EH (cell line): ENCODE measurements at regions not wholly inside any gene's neighbourhood (a gene's known extent, or its start where the extent isn't known, plus 50 kb on each side); places are given as distances from the start of the nearest gene placed in this dataset.
"Not testable (repeated sequence)": the region's sequence is repeated elsewhere in the genome, so short reads cannot be mapped to it uniquely, and the experiment has no call there.

Experiments
- DNase-seq: peaks from one replicate; pipeline ENCODE4 v3.0.0-alpha.2; 2015; ENCODE audit warnings: low read depth

GRCh38 chr9:22650946-22651345 is 204.3 kb downstream of the DMRTA1 start:
- DNase-seq: no peak

- DNase-seq: no peak
These were observed 208.2 kb downstream of the DMRTA1 start for GRCh38 chr9:22654833-22655232.

- DNase-seq: no peak
These were observed 211.1 kb downstream of the DMRTA1 start for GRCh38 chr9:22657713-22658112.

- DNase-seq: not testable (repeated sequence)
These were observed 211.9 kb downstream of the DMRTA1 start for GRCh38 chr9:22658484-22658883.

- no peak for DNase-seq
These were observed 235.9 kb downstream of the DMRTA1 start for GRCh38 chr9:22682536-22682935.

GRCh38 chr9:22682961-22683699 is 236.5 kb downstream of the DMRTA1 start:
- peak; percentile 79 for DNase-seq

GRCh38 chr9:22683700-22684075 is 237.1 kb downstream of the DMRTA1 start:
- peak; percentile 71 for DNase-seq

- no peak for DNase-seq
These were observed 246.5 kb downstream of the DMRTA1 start for GRCh38 chr9:22693156-22693555.

GRCh38 chr9:22700171-22700570 is 253.5 kb downstream of the DMRTA1 start:
- DNase-seq: no peak

- DNase-seq: no peak
These were observed 272.0 kb downstream of the DMRTA1 start for GRCh38 chr9:22718653-22719052.

- peak; percentile 1 for DNase-seq
These were observed 275.9 kb downstream of the DMRTA1 start for GRCh38 chr9:22722492-22722891.

- DNase-seq: no peak
These were observed 285.2 kb downstream of the DMRTA1 start for GRCh38 chr9:22731786-22732185.

- no peak for DNase-seq
These were observed 293.1 kb downstream of the DMRTA1 start for GRCh38 chr9:22739712-22740111.

- DNase-seq: no peak
These were observed 294.2 kb downstream of the DMRTA1 start for GRCh38 chr9:22740781-22741180.

- no peak for DNase-seq
These were observed 295.8 kb downstream of the DMRTA1 start for GRCh38 chr9:22742401-22742800.

GRCh38 chr9:22773501-22774220 is 327.0 kb downstream of the DMRTA1 start:
- no peak for DNase-seq

- DNase-seq: no peak
These were observed 343.7 kb downstream of the DMRTA1 start for GRCh38 chr9:22790329-22790728.

GRCh38 chr9:22808876-22809275 is 362.3 kb downstream of the DMRTA1 start:
- no peak for DNase-seq

- DNase-seq: no peak
These were observed 362.7 kb downstream of the DMRTA1 start for GRCh38 chr9:22809371-22809770.

GRCh38 chr9:22813529-22813928 is 366.9 kb downstream of the DMRTA1 start:
- no peak for DNase-seq

GRCh38 chr9:22815246-22815645 is 368.6 kb downstream of the DMRTA1 start:
- no peak for DNase-seq

- DNase-seq: peak; percentile 0
These were observed 370.6 kb downstream of the DMRTA1 start for GRCh38 chr9:22817181-22817580.

- no peak for DNase-seq
These were observed 382.6 kb downstream of the DMRTA1 start for GRCh38 chr9:22829236-22829635.

- DNase-seq: no peak
These were observed 391.6 kb downstream of the DMRTA1 start for GRCh38 chr9:22838266-22838665.
